Panc1 (cell line): ENCODE measurements at regions not wholly inside any gene's neighbourhood (a gene's known extent, or its start where the extent isn't known, plus 50 kb on each side); places are given as distances from the start of the nearest gene placed in this dataset.

Experiments
- ATAC-seq: fragments of 200-7000 bp; cut with Tn5 transposase; 2 replicates; pipeline ENCODE4 v1.9.1; 2020; ENCODE audit warnings: mild to moderate bottlenecking, moderate library complexity
- BruUV-seq: library from RNA; stranded (reverse); fragments of 400-500 nt; replicated peaks from 2 replicates; lab custom pipeline; 2021; lab: Mats Ljungman, UMichigan
- CTCF ChIA-PET: fragments of 300-600 bp; sonication (Branson Sonifier 250); formaldehyde crosslinking; loops from one replicate; lab custom pipeline; 2022; ENCODE audit warnings: antibody characterized with exemption; lab: Charles Lee
- POLR2A ChIA-PET: fragments of 300-600 bp; sonication (Branson Sonifier 250); formaldehyde crosslinking; loops from one replicate; lab custom pipeline; 2022; ENCODE audit warnings: antibody characterized with exemption; lab: Charles Lee
- DNase-seq: peaks from one replicate; pipeline ENCODE4 v3.0.0-alpha.2; 2010; ENCODE audit warnings: low read depth, low spot score
- H3K27ac ChIP-seq: 2 replicates; pipeline ENCODE4 v1.5.1; 2011; ENCODE audit warnings: mild to moderate bottlenecking, low read length, inconsistent platforms
- H3K27me3 ChIP-seq: fragments of 200-500 bp; sonication (Bioruptor generic); 2 replicates; pipeline ENCODE4 v1.6.0; 2014; ENCODE audit warnings: low read length, inconsistent platforms; ENCODE audit not compliant: control insufficient read depth, insufficient read depth
- H3K36me3 ChIP-seq: fragments of 200-500 bp; sonication (Bioruptor generic); 2 replicates; pipeline ENCODE4 v1.5.1; 2014; ENCODE audit warnings: inconsistent platforms, mild to moderate bottlenecking, low read length, moderate library complexity; ENCODE audit not compliant: control insufficient read depth, insufficient read depth
- H3K4me1 ChIP-seq: 2 replicates; pipeline ENCODE4 v1.5.1; 2011; ENCODE audit warnings: inconsistent platforms, mild to moderate bottlenecking, low read length, moderate library complexity; ENCODE audit not compliant: control insufficient read depth, insufficient read depth
- H3K4me3 ChIP-seq, 2 experiments: 2 replicates each; pipeline ENCODE4 v1.5.1; 2011 to 2012; ENCODE audit warnings: low read depth in 2 of 2, low read length in 2 of 2, mild to moderate bottlenecking in 2 of 2, inconsistent platforms in 1 of 2, moderate library complexity in 1 of 2
- H3K9me3 ChIP-seq: fragments of 200-500 bp; sonication (Bioruptor generic); 2 replicates; pipeline ENCODE4 v1.5.1; 2014; ENCODE audit warnings: low read depth, mild to moderate bottlenecking, inconsistent platforms, low read length, moderate library complexity; ENCODE audit not compliant: control insufficient read depth, insufficient read depth
- POLR2AphosphoS5 ChIP-seq: IDR thresholded peaks from 2 replicates; pipeline ENCODE4 v1.6.1; 2012; ENCODE audit warnings: mild to moderate bottlenecking, low read depth, low read length, moderate library complexity
- SIN3A ChIP-seq: IDR thresholded peaks from 2 replicates; pipeline ENCODE4 v1.6.1; 2012; ENCODE audit warnings: low read depth, mild to moderate bottlenecking, low read length, moderate library complexity, borderline replicate concordance; ENCODE audit not compliant: insufficient read depth
- TCF7L2 ChIP-seq: IDR thresholded peaks from 2 replicates; pipeline ENCODE4 v1.6.1; 2011; ENCODE audit warnings: mild to moderate bottlenecking, low read depth, low read length, inconsistent platforms
- in situ Hi-C: cut with HindIII; loops from 2 replicates; pipeline ENCODE4 v1.10.0; 2016; ENCODE audit warnings: low sequenced_read_pairs, low pct_unique_long_range_greater_than_20kb
- intact Hi-C: fragments of 100-400 bp; cut with micrococcal nuclease; formaldehyde crosslinking; loops from one replicate; pipeline ENCODE4 v1.10.0; 2022; ENCODE audit not compliant: unreplicated experiment
- TF ChIP-seq, protein P1 (sequence below), 2 experiments: IDR thresholded peaks; 2 replicates each; pipeline ENCODE4 v1.6.1; 2011 to 2012; ENCODE audit warnings: low read depth in 2 of 2, control low read depth in 1 of 2, low read length in 1 of 2, mild to moderate bottlenecking in 1 of 2, moderate library complexity in 1 of 2; ENCODE audit not compliant: insufficient read depth in 1 of 2
- TF ChIP-seq, protein P2 (sequence below): fragments of 450-650 bp; IDR thresholded peaks from 2 replicates; pipeline ENCODE4 v1.5.1; 2017; ENCODE audit warnings: mild to moderate bottlenecking

DNA sequence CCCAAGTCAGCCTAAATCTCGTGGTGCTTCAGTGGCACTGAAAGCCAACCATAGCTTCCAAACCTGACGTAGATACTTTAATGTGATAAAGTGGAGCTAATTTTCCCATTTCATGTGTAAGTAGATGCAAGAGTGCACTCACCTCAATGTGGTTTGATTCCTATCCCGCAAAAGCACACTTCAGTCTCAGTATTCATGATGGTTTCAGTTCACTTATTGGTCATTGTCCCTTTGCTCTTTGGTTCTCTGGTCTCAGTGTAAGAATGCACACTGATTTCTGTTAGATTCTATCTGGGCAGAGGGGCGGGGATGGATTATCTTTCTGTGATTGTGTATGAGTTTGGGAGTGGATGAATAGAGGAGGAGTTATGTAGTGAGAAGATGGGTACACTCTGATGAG lies 340.6 kb downstream of the KCNRG start:
- Histone ChIP-seq H3K27me3 (no peaks in the 10 kb centered on the region), H3K27ac (peak overlapping the region; percentile 61; the same call in 1 of the 2 replicates), H3K4me1 (peaks cover 15% of the 10 kb centered on the region; the same call in 1 of the 2 replicates), H3K9me3 (no peaks in the 10 kb centered on the region), H3K4me3 (no peak overlapping the region), H3K36me3 (no peaks in the 10 kb centered on the region; the same call in 1 of the 2 replicates)
- in situ Hi-C loops = no loop called here
- CTCF ChIA-PET = no interaction called here
- TF ChIP-seq, protein P1, sequence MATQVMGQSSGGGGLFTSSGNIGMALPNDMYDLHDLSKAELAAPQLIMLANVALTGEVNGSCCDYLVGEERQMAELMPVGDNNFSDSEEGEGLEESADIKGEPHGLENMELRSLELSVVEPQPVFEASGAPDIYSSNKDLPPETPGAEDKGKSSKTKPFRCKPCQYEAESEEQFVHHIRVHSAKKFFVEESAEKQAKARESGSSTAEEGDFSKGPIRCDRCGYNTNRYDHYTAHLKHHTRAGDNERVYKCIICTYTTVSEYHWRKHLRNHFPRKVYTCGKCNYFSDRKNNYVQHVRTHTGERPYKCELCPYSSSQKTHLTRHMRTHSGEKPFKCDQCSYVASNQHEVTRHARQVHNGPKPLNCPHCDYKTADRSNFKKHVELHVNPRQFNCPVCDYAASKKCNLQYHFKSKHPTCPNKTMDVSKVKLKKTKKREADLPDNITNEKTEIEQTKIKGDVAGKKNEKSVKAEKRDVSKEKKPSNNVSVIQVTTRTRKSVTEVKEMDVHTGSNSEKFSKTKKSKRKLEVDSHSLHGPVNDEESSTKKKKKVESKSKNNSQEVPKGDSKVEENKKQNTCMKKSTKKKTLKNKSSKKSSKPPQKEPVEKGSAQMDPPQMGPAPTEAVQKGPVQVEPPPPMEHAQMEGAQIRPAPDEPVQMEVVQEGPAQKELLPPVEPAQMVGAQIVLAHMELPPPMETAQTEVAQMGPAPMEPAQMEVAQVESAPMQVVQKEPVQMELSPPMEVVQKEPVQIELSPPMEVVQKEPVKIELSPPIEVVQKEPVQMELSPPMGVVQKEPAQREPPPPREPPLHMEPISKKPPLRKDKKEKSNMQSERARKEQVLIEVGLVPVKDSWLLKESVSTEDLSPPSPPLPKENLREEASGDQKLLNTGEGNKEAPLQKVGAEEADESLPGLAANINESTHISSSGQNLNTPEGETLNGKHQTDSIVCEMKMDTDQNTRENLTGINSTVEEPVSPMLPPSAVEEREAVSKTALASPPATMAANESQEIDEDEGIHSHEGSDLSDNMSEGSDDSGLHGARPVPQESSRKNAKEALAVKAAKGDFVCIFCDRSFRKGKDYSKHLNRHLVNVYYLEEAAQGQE (IDR thresholded peaks at IDR 0.05; ENCODE audit: insufficient read depth in 1 of 2, low read depth in 2 of 2, low read length in 1 of 2) = no peak
- no TSS peak for BruUV-seq
- POLR2A ChIA-PET = no interaction called here
- no peak for DNase-seq
- ATAC-seq = no peak
- intact Hi-C loops = no loop called here

DNA sequence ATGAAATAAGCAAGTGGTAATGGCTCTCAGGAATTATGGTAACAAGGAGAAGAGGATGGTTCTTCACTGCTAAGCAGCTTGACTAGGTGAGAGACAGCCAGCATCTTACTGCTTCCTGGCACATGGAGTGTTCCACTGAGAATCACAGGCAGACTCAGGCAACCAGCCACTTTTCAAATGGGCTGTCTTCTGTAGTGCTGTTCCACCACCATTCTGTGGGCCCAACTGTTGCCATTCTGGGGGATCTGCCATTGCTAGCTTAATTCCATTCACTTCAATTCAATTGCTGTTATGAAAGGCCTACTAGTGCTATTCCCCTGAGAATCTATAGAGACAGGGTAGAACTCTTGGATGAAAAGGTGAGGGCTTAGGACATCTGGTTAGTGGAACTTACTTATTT lies 341.9 kb downstream of the KCNRG start:
- intact Hi-C loops (no loop called here), in situ Hi-C loops (no loop called here)
- ATAC-seq = no peak
- no TSS peak for BruUV-seq
- TF ChIP-seq, protein P2, sequence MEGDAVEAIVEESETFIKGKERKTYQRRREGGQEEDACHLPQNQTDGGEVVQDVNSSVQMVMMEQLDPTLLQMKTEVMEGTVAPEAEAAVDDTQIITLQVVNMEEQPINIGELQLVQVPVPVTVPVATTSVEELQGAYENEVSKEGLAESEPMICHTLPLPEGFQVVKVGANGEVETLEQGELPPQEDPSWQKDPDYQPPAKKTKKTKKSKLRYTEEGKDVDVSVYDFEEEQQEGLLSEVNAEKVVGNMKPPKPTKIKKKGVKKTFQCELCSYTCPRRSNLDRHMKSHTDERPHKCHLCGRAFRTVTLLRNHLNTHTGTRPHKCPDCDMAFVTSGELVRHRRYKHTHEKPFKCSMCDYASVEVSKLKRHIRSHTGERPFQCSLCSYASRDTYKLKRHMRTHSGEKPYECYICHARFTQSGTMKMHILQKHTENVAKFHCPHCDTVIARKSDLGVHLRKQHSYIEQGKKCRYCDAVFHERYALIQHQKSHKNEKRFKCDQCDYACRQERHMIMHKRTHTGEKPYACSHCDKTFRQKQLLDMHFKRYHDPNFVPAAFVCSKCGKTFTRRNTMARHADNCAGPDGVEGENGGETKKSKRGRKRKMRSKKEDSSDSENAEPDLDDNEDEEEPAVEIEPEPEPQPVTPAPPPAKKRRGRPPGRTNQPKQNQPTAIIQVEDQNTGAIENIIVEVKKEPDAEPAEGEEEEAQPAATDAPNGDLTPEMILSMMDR = no peak
- TF ChIP-seq POLR2AphosphoS5 = no peak
- no peak for TF ChIP-seq TCF7L2
- TF ChIP-seq SIN3A = no peak
- TF ChIP-seq, protein P1 (IDR thresholded peaks at IDR 0.05; ENCODE audit: insufficient read depth in 1 of 2, low read depth in 2 of 2, low read length in 1 of 2) = no peak
- DNase-seq = no peak
- Histone ChIP-seq H3K4me3 (no peak overlapping the region), H3K9me3 (no peaks in the 10 kb centered on the region), H3K36me3 (no peaks in the 10 kb centered on the region; the same call in 1 of the 2 replicates), H3K27ac (peak overlapping the region; percentile 59; the same call in 1 of the 2 replicates), H3K4me1 (peaks cover 15% of the 10 kb centered on the region; the same call in 1 of the 2 replicates), H3K27me3 (no peaks in the 10 kb centered on the region)
- CTCF ChIA-PET = no interaction called here
- POLR2A ChIA-PET = no interaction called here
